ENCODE measurements at regions not wholly inside any gene's neighbourhood (a gene's known extent, or its start where the extent isn't known, plus 50 kb on each side); places are given as distances from the start of the nearest gene placed in this dataset.

- no peak for DNase-seq (ENCODE audit: low read depth)
Measured at GRCh38 chr5:68480335-68480940, 264.9 kb downstream of the PIK3R1 start.

GRCh38 chr5:68482199-68482598 lies 266.6 kb downstream of the PIK3R1 start:
- no peak for DNase-seq (ENCODE audit: low read depth)

- DNase-seq (ENCODE audit: low read depth): peak; percentile 93
Measured at GRCh38 chr5:68484307-68485068, 268.9 kb downstream of the PIK3R1 start.

GRCh38 chr5:68489556-68489955 lies 274.0 kb downstream of the PIK3R1 start:
- DNase-seq (ENCODE audit: low read depth): no peak

- no peak for DNase-seq (ENCODE audit: low read depth)
Measured at GRCh38 chr5:68490406-68490805, 274.9 kb downstream of the PIK3R1 start.

- no peak for DNase-seq (ENCODE audit: low read depth)
Measured at GRCh38 chr5:68494771-68495170, 279.2 kb downstream of the PIK3R1 start.

GRCh38 chr5:68499987-68500386 lies 284.4 kb downstream of the PIK3R1 start:
- DNase-seq (ENCODE audit: low read depth): no peak

- DNase-seq (ENCODE audit: low read depth): no peak
Measured at GRCh38 chr5:68500813-68501212, 285.3 kb downstream of the PIK3R1 start.

- DNase-seq (ENCODE audit: low read depth): no peak
Measured at GRCh38 chr5:68502531-68502930, 287.0 kb downstream of the PIK3R1 start.

GRCh38 chr5:68504306-68504705 lies 288.8 kb downstream of the PIK3R1 start:
- no peak for DNase-seq (ENCODE audit: low read depth)

- no peak for DNase-seq (ENCODE audit: low read depth)
Measured at GRCh38 chr5:68505917-68506860, 290.6 kb downstream of the PIK3R1 start.

- no peak for DNase-seq (ENCODE audit: low read depth)
Measured at GRCh38 chr5:68515514-68515913, 300.0 kb downstream of the PIK3R1 start.

- DNase-seq (ENCODE audit: low read depth): no peak
Measured at GRCh38 chr5:68518286-68518685, 302.7 kb downstream of the PIK3R1 start.

- no peak for DNase-seq (ENCODE audit: low read depth)
Measured at GRCh38 chr5:68519143-68519542, 303.6 kb downstream of the PIK3R1 start.

- no peak for DNase-seq (ENCODE audit: low read depth)
Measured at GRCh38 chr5:68521776-68522175, 306.2 kb downstream of the PIK3R1 start.

GRCh38 chr5:68522863-68523262 lies 307.3 kb downstream of the PIK3R1 start:
- DNase-seq (ENCODE audit: low read depth): no peak

- DNase-seq (ENCODE audit: low read depth): no peak
Measured at GRCh38 chr5:68528821-68529273, 313.3 kb downstream of the PIK3R1 start.

GRCh38 chr5:68529581-68529980 lies 314.0 kb downstream of the PIK3R1 start:
- DNase-seq (ENCODE audit: low read depth): peak; percentile 71

- DNase-seq (ENCODE audit: low read depth): no peak
Measured at GRCh38 chr5:68531970-68532369, 316.4 kb downstream of the PIK3R1 start.

- no peak for DNase-seq (ENCODE audit: low read depth)
Measured at GRCh38 chr5:68533051-68533450, 317.5 kb downstream of the PIK3R1 start.

GRCh38 chr5:68533571-68534084 lies 318.1 kb downstream of the PIK3R1 start:
- no peak for DNase-seq (ENCODE audit: low read depth)

Measured in fibroblast of gingiva (primary cell).